ENCODE measurements at regions not wholly inside any gene's neighbourhood (a gene's known extent, or its start where the extent isn't known, plus 50 kb on each side); places are given as distances from the start of the nearest gene placed in this dataset.

GRCh38 chr4:140252742-140253555 is 99.0 kb upstream of the MAML3 start:
- WGBS, 3 donors: 1 to 2% (median 1%) methylated on average over 42 to 72 of the region's 72 CpGs
- no peak overlapping the region for H3K27ac ChIP-seq (ENCODE audit: low read depth, low read length)

- H3K27ac ChIP-seq (ENCODE audit: low read depth, low read length): peak overlapping the region; percentile 62
- 17 to 24% (median 23%) methylated on average over 19 of the region's 19 CpGs for WGBS, 3 donors
These were observed 98.3 kb upstream of the MAML3 start for GRCh38 chr4:140252141-140252741.

GRCh38 chr4:140251571-140251970 is 97.6 kb upstream of the MAML3 start:
- no peak overlapping the region for H3K27ac ChIP-seq (ENCODE audit: low read depth, low read length)
- 93 to 94% (median 93%) methylated on average over 5 of the region's 5 CpGs for WGBS, 3 donors

GRCh38 chr4:140250989-140251552 is 97.1 kb upstream of the MAML3 start:
- 80 to 94% (median 82%) methylated on average over 4 of the region's 4 CpGs for WGBS, 3 donors
- no peak overlapping the region for H3K27ac ChIP-seq (ENCODE audit: low read depth, low read length)

GRCh38 chr4:140249351-140249750 is 95.4 kb upstream of the MAML3 start:
- 69 to 80% (median 74%) methylated on average over 4 of the region's 4 CpGs for WGBS, 3 donors
- H3K27ac ChIP-seq (ENCODE audit: low read depth, low read length): no peak overlapping the region

- H3K27ac ChIP-seq (ENCODE audit: low read depth, low read length): no peak overlapping the region
- WGBS, 3 donors: 60 to 84% (median 63%) methylated on average over 2 of the region's 2 CpGs
These were observed 93.3 kb upstream of the MAML3 start for GRCh38 chr4:140247237-140247636.

- WGBS, 3 donors: 97 to 99% (median 97%) methylated on average over 3 of the region's 3 CpGs
These were observed 92.2 kb upstream of the MAML3 start for GRCh38 chr4:140246216-140246615.

GRCh38 chr4:140244328-140244727 is 90.3 kb upstream of the MAML3 start:
- 93 to 100% (median 96%) methylated on average over 1 of the region's 1 CpG for WGBS, 3 donors
- H3K27ac ChIP-seq (ENCODE audit: low read depth, low read length): no peak overlapping the region

More at GRCh38 chr4:140246216-140246615, 92.2 kb upstream of the MAML3 start:
- H3K27ac ChIP-seq (ENCODE audit: low read depth, low read length): no peak overlapping the region

- 26 to 27% (median 27%) methylated on average over 7 of the region's 7 CpGs for WGBS, 3 donors
These were observed 89.3 kb upstream of the MAML3 start for GRCh38 chr4:140243278-140243753.

GRCh38 chr4:140242357-140243277 is 88.6 kb upstream of the MAML3 start:
- WGBS, 3 donors: 47 to 80% (median 52%) methylated on average over 8 of the region's 8 CpGs
- no peak overlapping the region for H3K27ac ChIP-seq (ENCODE audit: low read depth, low read length)

More at GRCh38 chr4:140243278-140243753, 89.3 kb upstream of the MAML3 start:
- no peak overlapping the region for H3K27ac ChIP-seq (ENCODE audit: low read depth, low read length)

- 90 to 92% (median 92%) methylated on average over 6 of the region's 6 CpGs for WGBS, 3 donors
- no peak overlapping the region for H3K27ac ChIP-seq (ENCODE audit: low read depth, low read length)
These were observed 86.3 kb upstream of the MAML3 start for GRCh38 chr4:140240237-140240636.

GRCh38 chr4:140239311-140239710 is 85.3 kb upstream of the MAML3 start:
- WGBS, 3 donors: 71 to 87% (median 85%) methylated on average over 7 of the region's 7 CpGs
- H3K27ac ChIP-seq (ENCODE audit: low read depth, low read length): no peak overlapping the region

- WGBS, 3 donors: 43 to 54% (median 46%) methylated on average over 13 of the region's 13 CpGs
- no peak overlapping the region for H3K27ac ChIP-seq (ENCODE audit: low read depth, low read length)
These were observed 84.5 kb upstream of the MAML3 start for GRCh38 chr4:140238351-140239056.

- H3K27ac ChIP-seq (ENCODE audit: low read depth, low read length): no peak overlapping the region
- WGBS, 3 donors: 13 to 47% (median 13%) methylated on average over 16 of the region's 16 CpGs
These were observed 83.8 kb upstream of the MAML3 start for GRCh38 chr4:140237616-140238350.

- H3K27ac ChIP-seq (ENCODE audit: low read depth, low read length): no peak overlapping the region
- WGBS, 3 donors: 68 to 85% (median 73%) methylated on average over 9 of the region's 9 CpGs
These were observed 82.7 kb upstream of the MAML3 start for GRCh38 chr4:140236654-140237169.

GRCh38 chr4:140234697-140235060 is 80.7 kb upstream of the MAML3 start:
- H3K27ac ChIP-seq (ENCODE audit: low read depth, low read length): no peak overlapping the region
- WGBS, 3 donors: 68 to 88% (median 73%) methylated on average over 3 of the region's 3 CpGs

Measured in adipose tissue (tissue), 3 donors.